ENCODE measurements at regions not wholly inside any gene's neighbourhood (a gene's known extent, or its start where the extent isn't known, plus 50 kb on each side); places are given as distances from the start of the nearest gene placed in this dataset.
A peak's percentile ranks its signal among the peaks of the same experiment; 100 is the strongest.

DNA sequence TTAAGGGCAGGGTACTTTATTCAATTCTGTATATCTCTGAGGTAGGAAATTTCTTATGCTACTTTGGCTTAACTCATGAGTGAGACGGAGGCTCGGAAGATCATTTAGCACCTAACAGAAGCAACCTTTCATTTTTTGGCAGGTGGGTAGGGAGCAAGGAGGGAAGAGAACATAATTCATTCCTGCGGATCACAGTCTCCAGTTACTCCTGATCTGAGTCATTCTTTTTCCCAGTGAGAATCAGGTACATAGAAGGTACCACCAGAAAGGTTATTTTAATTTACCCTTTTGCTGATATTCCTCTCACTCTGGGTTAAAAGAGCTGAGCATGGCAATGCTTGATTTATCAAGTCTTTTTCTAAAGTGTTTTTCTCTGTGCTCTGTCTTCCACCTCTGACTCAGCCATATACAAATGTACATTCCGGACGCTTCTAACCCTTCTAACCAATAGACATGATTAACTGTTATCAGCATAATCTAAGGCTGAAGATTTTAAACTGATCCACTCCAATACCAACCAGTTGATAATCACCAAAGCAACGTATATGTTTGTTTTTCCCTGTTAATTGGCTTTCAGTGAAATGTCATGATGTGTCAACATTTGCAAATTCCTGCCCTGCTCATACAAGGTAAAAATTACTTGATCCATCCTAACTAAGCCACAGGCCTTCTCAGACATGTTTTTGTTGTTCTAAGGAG, 271.7 kb downstream of the DUSP10 start:
- DNase-seq (ENCODE audit: low read depth): no peak

DNA sequence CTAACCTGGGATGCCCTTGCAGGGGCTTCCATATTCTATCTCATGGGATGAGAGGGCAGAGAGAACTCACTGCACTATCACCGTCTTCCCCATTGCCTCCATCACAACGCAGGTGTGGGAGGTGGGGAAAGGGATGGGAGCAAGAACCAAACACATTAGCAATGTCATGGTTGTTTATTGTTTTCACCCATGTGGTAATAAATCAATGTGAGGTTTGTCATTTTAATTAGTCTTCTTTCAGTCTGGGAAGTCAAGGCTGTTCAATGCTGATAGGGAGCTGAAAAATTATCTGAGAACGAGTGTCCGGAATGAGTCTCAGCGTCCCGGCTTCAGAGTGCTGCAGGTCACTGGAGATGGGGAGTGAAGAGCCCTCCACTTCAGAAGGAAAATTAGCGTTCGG, 268.5 kb downstream of the DUSP10 start:
- no peak for DNase-seq (ENCODE audit: low read depth)

DNA sequence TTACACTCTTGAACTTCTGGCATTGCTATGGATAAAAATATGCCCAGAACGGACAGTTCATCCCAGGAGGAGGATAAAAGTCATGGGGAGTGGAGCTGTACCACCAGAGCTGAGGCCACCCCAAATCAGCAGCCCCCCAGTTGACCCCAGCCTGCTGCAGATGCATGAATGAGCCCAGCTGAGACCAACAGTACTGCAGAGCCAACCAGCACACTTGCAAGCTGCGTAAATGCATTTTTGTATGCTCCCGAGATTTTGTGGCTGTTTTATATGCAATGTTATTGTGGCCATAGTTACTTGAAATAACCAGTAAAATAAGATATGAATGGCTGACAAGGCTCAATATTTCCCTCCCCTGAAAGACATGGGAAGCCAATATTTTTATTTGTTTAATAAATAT, 264.6 kb downstream of the DUSP10 start:
- DNase-seq (ENCODE audit: low read depth): no peak

- DNase-seq (ENCODE audit: low read depth): peak; percentile 73
These were observed 263.6 kb downstream of the DUSP10 start for GRCh38 chr1:221478050-221478949.

- peak; percentile 74 for DNase-seq (ENCODE audit: low read depth)
These were observed 253.9 kb downstream of the DUSP10 start for GRCh38 chr1:221487781-221488524.

DNA sequence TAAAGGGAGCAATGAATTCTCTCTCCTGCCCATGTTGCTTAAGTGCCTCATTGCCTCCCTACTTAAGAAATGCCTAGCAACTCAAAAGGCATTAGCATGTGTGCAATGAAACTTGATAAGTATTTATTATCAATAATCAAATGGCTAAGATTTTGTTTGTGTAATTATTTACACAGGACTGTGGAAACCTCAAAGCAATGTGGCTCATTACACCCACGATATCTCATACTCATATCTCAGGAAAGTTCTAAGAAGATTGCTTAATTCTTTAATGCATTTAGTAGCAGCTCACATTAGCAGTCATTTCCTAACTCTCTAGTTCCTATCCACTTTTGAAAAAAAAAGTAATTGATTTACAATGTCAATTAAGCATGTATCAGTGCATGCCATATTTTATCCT, 253.3 kb downstream of the DUSP10 start:
- DNase-seq (ENCODE audit: low read depth): no peak

DNA sequence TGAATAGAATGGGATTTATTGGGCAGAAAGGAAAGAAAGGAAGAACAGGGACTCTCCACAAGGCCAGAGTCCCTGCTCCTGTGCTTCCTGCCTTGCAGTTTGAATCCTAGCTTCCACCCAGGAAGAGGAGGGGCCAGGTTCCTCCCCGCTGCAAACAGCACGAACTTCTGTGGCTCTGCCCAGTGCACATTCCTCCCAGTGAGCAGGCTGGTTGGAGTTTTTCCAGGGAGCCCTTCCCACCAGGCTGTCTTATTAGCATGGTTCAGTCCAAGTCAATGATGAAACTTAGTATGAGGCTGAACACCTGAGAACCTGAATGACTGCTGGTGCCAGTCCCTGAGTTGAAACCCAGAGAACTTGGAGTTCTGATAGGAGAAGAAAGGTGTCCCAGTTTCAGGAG, 247.2 kb downstream of the DUSP10 start:
- DNase-seq (ENCODE audit: low read depth): no peak

DNA sequence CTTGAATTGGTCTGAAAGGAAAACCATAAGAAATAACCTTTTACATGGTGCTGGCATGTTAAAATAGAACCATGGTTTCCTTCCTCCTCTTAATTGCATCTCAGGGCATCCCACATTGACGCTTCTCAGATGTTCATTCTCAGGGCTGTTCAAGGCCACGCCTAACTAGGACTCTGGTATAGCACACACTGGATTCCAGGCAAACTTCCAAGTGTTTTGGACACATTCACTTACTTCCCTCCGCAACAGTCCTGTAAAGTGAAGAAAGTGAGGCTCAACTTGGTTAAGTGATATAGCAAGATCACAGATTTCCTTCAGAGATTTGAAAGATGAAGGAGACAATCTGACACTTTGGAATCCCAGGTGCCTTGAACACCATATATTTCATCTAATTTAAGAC, 244.8 kb downstream of the DUSP10 start:
- no peak for DNase-seq (ENCODE audit: low read depth)

DNA sequence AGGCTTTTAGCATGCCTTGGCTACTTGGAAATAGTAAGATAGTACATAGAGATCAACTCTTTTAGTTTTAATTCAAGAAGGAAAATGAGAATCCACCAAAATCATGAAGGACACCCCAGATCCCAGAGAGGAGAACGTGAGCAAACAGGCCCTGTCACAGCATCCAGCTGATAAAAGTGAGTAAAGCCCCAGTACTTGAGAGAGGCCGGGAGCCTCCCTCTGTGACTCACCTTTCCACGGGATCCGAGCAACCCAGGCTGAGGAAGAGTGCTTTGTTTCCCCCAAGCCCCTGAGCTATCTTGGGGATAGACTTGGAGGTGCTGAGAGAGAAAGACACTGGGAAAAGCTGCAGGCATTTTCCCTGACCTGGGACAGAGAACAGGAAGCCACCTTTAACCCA, 238.6 kb downstream of the DUSP10 start:
- no peak for DNase-seq (ENCODE audit: low read depth)

GRCh38 chr1:221509575-221510355, 232.1 kb downstream of the DUSP10 start:
- DNase-seq (ENCODE audit: low read depth): no peak

DNA sequence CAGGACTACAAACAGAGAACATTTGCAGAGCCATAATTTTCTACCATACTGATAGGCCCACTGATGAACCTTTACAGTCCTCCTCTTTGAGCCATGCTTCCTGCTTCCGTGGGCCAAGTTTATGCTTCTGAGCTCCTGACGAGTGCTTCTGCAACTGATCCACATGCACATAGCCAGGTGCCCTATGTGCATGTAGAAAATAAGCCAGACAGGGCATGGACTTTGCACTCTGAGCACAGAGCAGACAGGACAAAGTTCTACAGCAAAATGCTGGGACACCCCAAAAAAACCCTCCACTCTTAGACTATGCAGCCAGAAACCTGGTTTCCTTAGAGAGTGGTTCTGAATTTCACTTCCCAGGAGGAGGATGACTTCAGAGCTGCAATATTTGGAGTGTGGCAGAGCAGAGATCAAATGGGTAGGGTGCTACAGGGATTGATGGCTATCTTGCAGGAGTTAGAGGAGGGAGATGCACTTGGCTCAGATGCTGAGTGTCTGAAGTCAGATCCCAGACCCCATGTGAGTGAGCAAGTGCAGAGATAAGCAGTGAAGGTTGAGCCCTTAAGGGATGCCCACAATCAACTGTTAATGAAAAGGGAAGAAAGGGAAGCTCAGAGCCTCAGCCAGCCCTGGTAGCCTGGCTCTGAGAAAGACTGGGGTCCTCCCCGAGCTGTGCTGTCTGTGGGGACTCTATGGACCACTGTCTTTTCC, 230.9 kb downstream of the DUSP10 start:
- no peak for DNase-seq (ENCODE audit: low read depth)

- DNase-seq (ENCODE audit: low read depth): no peak
These were observed 230.1 kb downstream of the DUSP10 start for GRCh38 chr1:221511797-221512196.

- no peak for DNase-seq (ENCODE audit: low read depth)
These were observed 227.1 kb downstream of the DUSP10 start for GRCh38 chr1:221514806-221515205.

- DNase-seq (ENCODE audit: low read depth): no peak
These were observed 226.4 kb downstream of the DUSP10 start for GRCh38 chr1:221515496-221515895.

DNA sequence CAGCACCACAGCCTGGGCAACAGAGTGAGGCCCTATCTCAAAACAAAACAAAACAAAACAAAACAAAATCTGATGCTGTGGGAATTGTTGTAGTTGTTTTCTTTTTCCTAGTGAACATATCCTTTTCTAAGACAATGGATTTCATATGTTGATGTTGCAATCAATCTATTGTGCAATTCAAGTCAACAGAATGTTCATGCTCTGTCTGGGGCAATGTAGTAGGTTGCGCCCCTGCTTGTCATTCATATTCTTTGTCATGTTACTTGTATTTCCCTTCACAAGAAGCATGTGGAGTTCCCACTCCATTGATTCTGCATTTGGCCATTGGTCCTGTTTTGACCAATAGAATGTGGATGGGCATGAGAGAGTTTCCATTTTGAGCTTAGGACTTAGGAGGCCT, 223.9 kb downstream of the DUSP10 start:
- DNase-seq (ENCODE audit: low read depth): no peak

GRCh38 chr1:221520250-221520649, 221.6 kb downstream of the DUSP10 start:
- no peak for DNase-seq (ENCODE audit: low read depth)

GRCh38 chr1:221521686-221522085, 220.2 kb downstream of the DUSP10 start:
- no peak for DNase-seq (ENCODE audit: low read depth)

- no peak for DNase-seq (ENCODE audit: low read depth)
These were observed 219.4 kb downstream of the DUSP10 start for GRCh38 chr1:221522529-221522940.

DNA sequence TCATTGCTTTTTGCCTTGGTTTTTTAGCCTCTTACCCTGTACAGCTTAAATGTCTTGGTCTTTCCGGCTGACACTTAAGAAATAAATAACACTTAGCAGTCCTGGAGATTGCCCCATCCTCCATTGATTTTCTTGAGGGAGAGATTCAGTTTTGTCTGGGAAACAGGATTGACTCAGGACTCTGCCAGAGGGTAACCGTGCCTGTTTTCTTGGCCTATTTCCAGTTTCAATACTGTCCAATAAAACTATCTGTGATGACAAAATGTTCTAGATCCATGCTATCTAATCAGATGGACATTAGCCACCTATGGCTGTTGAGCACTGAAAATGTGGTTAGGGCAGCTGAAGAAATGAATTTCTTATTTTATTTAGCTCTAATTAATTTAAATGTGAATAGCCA, 216.1 kb downstream of the DUSP10 start:
- no peak for DNase-seq (ENCODE audit: low read depth)

- no peak for DNase-seq (ENCODE audit: low read depth)
These were observed 214.6 kb downstream of the DUSP10 start for GRCh38 chr1:221527302-221527701.

- DNase-seq (ENCODE audit: low read depth): no peak
These were observed 213.8 kb downstream of the DUSP10 start for GRCh38 chr1:221527886-221528624.

All from non-pigmented ciliary epithelial cell (primary cell).